GM11168 (cell line): ENCODE measurements at regions not wholly inside any gene's neighbourhood (a gene's known extent, or its start where the extent isn't known, plus 50 kb on each side); places are given as distances from the start of the nearest gene placed in this dataset.
"Not testable (repeated sequence)": the region's sequence is repeated elsewhere in the genome, so short reads cannot be mapped to it uniquely, and the experiment has no call there.

Experiments
- in situ Hi-C: fragments of 300-500 bp; cut with MboI; formaldehyde crosslinking; loops from one replicate; pipeline ENCODE4 v1.12.0; 2022; ENCODE audit warnings: low sequenced_read_pairs; ENCODE audit not compliant: unreplicated experiment

DNA sequence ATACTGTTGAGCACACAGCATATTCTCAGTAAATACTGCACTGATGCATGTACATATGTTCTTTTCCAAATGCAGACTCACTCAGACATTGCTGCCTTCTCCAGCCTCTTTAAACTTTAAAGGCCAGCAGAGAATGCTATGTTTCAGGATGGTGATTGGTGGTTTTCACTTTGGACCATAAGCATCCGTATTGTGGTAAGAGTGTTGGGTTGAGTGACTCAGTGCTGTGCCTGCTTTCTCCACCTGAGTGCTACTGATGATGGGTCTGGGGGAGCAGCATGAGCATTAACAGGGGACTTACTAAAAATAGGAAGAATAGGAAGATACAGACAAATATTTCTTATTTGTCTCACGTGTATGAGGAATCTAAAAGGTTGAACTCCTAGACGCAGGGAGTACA, 56.3 kb upstream of the ZNF92 start:
- in situ Hi-C loops: loop anchor here (25.0 kb wide), 1 partner anchor 355 kb away; no protein-coding TSS in a partner anchor

DNA sequence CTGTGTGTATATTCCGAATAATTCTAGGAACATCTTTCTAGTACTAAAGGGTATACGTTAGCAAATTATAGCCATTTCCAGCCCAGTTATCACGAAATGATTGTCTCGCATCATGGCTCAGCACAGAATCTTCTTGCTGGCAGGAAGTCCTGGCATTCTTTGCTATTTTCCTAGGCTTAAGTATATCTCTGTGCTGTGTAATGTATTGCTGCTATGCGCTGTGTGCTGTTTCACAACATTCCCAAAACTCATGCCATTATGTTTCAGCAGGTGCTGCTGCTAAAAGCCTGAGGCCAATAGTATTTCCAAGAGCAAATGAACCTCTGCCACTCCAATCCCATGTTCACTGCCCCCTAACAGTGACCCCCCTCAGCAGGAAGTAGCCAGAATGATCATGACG, 62.9 kb upstream of the ZNF92 start:
- in situ Hi-C loops: loop anchor here (25.0 kb wide), 1 partner anchor 348 kb away; no protein-coding TSS in a partner anchor

DNA sequence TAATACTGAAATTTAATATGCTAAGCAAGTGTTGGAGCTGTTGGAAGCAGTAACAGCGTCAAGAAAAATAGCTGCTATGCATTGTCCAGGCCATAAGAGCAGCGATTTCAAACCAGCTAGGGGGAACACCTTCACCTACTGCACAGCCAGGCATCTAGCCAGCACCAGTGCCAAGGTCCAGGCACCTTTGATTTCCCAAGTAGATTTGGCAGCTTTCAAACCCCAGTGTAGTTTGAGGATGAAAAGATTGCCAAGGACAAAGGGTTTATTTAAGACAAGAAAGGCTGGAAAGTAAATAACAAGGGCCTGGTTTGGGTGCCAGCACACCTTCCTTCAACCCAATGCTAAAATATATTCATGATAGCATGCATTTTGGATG, 65.4 kb upstream of the ZNF92 start:
- in situ Hi-C loops: loop anchor here (25.0 kb wide), 1 partner anchor 346 kb away; no protein-coding TSS in a partner anchor

DNA sequence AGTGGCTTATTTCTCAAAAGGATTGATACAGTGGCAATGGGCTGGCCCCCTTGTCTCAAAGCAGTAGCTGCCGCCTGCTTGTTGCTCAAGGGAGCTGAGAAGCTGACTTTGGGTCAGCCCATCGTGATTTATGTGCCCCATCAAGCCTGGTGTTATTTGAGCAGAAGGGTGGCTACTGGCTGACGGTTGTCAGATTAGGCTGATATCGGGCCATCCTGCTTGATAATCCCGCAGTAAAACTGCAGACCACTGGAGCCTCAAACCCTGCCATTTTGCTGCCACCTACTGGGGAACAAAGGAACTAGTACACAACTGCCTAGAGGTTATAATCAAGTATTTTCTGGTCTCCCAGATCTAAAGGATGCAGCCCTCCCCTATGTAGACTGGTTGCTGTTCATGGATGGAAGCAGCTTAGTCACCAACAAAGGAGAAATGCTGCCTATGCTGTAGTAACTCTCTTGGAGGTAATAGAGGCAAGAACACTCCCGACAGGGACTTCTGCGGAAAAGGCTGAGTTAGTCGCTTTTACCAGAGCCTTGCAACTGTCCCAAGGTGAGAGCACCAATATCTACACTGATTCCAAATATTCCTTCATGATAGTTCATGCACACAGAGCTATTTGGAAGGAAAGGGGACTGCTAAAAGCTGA, 65.9 kb upstream of the ZNF92 start:
- in situ Hi-C loops: loop anchor here (25.0 kb wide), 1 partner anchor 345 kb away; no protein-coding TSS in a partner anchor

DNA sequence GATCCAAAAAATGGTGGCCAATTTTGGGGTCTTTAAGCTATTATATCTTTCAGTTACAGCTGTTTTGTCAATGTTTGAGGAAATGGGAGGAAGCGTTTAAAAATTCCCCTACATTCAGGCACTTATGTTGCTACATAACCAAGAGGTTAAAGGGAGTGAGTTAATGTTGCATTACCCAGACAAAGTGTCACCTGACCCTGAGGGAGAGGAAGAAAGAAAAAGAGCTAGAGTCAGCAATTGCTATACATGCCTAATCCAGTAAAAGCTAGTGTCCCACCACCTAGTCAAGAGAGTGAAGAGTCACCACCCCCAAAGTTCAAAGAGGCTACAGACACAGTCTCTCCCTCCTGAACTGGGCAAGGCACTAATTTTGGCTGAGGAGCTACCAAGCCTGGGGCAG, 69.5 kb upstream of the ZNF92 start:
- in situ Hi-C loops: loop anchor here (25.0 kb wide), 1 partner anchor 342 kb away; no protein-coding TSS in a partner anchor

GRCh38 chr7:65302883-65303282, 70.8 kb upstream of the ZNF92 start:
- in situ Hi-C loops: loop anchor here (25.0 kb wide), 1 partner anchor 341 kb away; no protein-coding TSS in a partner anchor

DNA sequence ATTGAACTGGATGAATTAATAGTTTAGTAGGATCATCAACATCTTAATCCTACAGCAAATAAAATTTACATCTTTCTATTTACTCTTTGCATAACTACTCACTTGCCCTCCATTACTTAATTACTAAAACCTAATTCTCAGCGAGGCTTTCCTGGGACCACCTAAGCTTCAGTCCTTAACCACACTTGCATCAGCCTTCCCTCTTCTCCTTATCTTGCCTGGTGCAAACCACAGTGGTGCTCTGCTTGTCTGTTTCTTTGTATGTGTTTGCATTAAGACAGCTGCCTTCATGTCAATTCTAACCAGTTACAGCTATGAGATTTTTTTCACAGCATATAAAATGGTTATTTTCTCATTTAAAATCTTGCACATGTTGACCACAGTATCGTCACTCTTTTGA, 72.6 kb upstream of the ZNF92 start:
- in situ Hi-C loops: loop anchor here (25.0 kb wide), 1 partner anchor 339 kb away; no protein-coding TSS in a partner anchor

DNA sequence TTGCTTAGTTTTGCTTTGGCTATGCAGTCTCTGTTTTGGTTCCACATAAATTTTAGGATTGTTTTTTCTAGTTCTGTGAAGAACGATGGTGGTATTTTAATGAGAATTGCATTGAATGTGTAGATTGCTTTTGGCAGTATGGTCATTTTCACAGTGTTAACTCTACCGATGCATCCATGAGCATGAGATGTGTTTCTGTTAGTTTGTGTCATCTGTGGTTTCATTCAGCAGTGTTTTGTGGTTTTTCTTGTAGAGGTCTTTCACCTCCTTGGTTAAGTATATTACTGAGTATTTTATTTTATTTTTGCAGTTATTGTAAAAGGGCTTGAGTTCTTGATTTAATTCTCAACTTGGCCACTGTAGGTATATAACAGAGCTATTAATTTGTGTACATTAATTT, 78.2 kb upstream of the ZNF92 start:
- in situ Hi-C loops: no loop called here

- in situ Hi-C loops: not testable (repeated sequence)
These were observed 83.3 kb upstream of the ZNF92 start for GRCh38 chr7:65290340-65290739.

DNA sequence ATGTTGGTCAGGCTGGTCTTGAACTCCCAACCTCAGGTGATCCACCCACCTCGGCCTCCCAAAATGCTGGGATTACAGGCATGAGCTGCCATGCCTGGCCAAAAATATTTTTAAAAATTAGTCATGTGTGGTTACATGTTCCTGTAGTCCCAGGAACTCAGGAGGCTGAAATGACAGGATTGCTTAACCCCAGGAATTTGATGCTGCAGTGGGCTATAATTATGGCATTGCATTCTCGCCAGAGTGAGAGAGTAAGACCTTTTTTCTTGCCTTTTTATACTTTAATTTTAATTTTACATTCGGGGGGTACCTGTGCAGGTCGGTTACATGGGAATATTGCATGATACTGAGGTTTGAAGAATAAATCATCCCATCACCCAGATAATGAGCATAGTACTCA, 86.6 kb upstream of the ZNF92 start:
- in situ Hi-C loops: no loop called here

- in situ Hi-C loops: no loop called here
These were observed 87.5 kb upstream of the ZNF92 start for GRCh38 chr7:65285906-65286864.

DNA sequence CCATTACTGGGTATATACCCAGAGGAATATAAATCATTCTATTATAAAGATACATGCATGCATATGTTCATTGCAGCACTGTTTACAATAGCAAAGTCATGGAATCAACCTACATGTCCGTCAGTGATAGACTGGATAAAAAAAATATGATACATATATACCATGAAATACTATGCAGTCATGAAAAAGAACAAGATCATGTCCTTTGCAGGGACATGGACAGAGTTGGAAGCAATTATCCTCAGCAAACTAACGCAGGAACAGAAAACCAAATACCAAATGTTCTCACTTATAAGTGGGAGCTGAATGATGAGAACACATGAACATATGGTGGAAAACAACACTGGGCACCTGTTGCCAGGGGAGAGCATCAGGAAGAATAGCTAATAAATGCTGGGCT, 88.4 kb upstream of the ZNF92 start:
- in situ Hi-C loops: not testable (repeated sequence)

- in situ Hi-C loops: no loop called here
These were observed 93.9 kb upstream of the ZNF92 start for GRCh38 chr7:65279795-65280194.

- in situ Hi-C loops: no loop called here
These were observed 96.8 kb upstream of the ZNF92 start for GRCh38 chr7:65276822-65277221.

- in situ Hi-C loops: not testable (repeated sequence)
These were observed 102.2 kb upstream of the ZNF92 start for GRCh38 chr7:65271502-65271901.

DNA sequence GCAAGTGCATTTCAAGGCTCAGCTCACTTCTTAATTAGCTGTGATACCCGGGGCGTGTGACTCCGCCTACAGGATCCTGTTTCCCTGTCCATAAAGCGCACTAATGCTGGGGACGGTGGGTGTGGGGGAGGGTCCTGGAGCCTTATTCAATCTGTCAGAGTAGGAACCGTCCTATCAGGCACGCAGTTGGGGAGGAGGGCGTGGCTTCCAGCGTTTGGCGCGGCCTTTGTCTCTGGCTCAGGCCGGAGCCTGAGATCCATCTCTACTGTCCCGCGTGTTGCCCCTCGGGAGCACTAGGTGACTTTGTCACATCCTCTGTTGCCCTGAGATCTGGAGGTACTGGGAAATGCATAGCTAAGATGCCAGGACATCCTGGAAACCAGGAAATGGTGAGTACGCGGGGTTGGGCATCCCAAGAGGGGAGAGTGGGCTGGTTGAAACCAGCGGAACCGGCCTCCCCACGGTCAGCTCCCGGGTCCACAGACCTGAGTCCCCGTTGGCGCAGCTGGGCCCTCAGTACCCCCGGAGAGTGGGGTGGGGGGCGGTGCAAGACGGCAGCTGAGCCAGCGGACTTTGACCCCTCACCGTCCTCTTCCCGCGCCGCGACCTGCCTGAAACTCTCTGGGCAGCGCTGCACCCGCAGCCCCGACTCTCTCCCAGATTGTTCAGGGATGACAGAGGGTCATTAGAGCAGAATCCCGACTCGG, 104.4 kb upstream of the ZNF92 start:
- in situ Hi-C loops: no loop called here

GRCh38 chr7:65268782-65269149, 104.9 kb upstream of the ZNF92 start:
- in situ Hi-C loops: no loop called here

- in situ Hi-C loops: no loop called here
These were observed 107.6 kb upstream of the ZNF92 start for GRCh38 chr7:65265933-65266519.

DNA sequence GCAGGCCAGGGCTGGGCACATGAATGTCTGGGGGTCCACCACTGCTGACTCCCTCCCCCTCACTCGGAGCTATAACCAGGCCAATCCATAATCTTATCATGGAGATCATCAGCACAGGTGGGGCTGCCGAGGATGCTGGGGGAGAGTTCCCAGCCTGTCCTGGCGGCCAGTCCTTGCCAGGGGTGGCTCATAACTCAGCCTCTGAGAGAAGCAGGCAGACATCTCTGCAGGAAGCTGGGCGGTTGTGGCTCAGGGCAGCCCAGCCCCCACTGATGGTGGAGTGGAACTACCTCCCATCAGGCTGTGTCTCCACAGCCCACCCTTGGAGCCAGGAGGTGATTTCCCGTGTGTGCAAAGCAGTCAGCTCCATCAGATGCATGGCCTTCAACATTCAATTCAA, 109.4 kb upstream of the ZNF92 start:
- in situ Hi-C loops: no loop called here

- in situ Hi-C loops: not testable (repeated sequence)
These were observed 113.0 kb upstream of the ZNF92 start for GRCh38 chr7:65260673-65261072.
